ENCODE measurements at regions not wholly inside any gene's neighbourhood (a gene's known extent, or its start where the extent isn't known, plus 50 kb on each side); places are given as distances from the start of the nearest gene placed in this dataset.

- TF ChIP-seq CTCF (IDR thresholded peaks at IDR 0.05) (no peak), POLR2A (IDR thresholded peaks at IDR 0.05) (no peak)
These were observed 183.5 kb upstream of the ADGRL4 start for GRCh38 chr1:79190074-79190473.

Measured in breast epithelium (tissue), 3 donors.